ENCODE measurements at regions not wholly inside any gene's neighbourhood (a gene's known extent, or its start where the extent isn't known, plus 50 kb on each side); places are given as distances from the start of the nearest gene placed in this dataset.

GRCh38 chr1:221622389-221622788 lies 119.5 kb downstream of the DUSP10 start:
- TF ChIP-seq POLR2A (IDR thresholded peaks at IDR 0.05) (no peak), CTCF (IDR thresholded peaks at IDR 0.05) (no peak)

All from Peyer's patch (tissue), 4 donors.